ENCODE measurements at regions not wholly inside any gene's neighbourhood (a gene's known extent, or its start where the extent isn't known, plus 50 kb on each side); places are given as distances from the start of the nearest gene placed in this dataset.

DNA sequence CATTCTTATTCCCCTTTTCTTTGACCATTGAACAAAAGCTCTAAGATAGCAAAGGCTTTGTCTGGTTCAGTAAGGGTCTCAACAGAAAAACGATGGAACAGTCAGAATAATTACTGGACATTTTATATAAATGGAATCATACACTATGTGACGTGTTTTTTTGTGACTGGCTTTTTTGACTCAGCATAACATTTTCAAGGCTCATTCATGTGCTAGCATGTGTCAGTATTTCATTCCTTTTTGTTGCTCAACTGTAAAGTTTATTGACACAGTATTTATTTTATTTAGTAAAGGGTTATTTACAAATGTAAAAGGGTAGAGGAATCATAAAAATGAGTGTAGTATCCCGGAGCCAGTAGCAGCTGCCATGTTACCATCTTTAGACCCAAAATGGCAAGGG is 226.2 kb downstream of the CDRT15L2 start:
- TF ChIP-seq, protein P1, sequence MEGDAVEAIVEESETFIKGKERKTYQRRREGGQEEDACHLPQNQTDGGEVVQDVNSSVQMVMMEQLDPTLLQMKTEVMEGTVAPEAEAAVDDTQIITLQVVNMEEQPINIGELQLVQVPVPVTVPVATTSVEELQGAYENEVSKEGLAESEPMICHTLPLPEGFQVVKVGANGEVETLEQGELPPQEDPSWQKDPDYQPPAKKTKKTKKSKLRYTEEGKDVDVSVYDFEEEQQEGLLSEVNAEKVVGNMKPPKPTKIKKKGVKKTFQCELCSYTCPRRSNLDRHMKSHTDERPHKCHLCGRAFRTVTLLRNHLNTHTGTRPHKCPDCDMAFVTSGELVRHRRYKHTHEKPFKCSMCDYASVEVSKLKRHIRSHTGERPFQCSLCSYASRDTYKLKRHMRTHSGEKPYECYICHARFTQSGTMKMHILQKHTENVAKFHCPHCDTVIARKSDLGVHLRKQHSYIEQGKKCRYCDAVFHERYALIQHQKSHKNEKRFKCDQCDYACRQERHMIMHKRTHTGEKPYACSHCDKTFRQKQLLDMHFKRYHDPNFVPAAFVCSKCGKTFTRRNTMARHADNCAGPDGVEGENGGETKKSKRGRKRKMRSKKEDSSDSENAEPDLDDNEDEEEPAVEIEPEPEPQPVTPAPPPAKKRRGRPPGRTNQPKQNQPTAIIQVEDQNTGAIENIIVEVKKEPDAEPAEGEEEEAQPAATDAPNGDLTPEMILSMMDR (IDR thresholded peaks at IDR 0.05) = no peak
- TF ChIP-seq POLR2A (IDR thresholded peaks at IDR 0.05; ENCODE audit: low read depth) (no peak), POLR2AphosphoS5 (IDR thresholded peaks at IDR 0.05) (no peak), EP300 (IDR thresholded peaks at IDR 0.05) (no peak)

Measured in esophagus muscularis mucosa (tissue), 4 donors.